ENCODE measurements at regions not wholly inside any gene's neighbourhood (a gene's known extent, or its start where the extent isn't known, plus 50 kb on each side); places are given as distances from the start of the nearest gene placed in this dataset.

- TF ChIP-seq, protein P1, sequence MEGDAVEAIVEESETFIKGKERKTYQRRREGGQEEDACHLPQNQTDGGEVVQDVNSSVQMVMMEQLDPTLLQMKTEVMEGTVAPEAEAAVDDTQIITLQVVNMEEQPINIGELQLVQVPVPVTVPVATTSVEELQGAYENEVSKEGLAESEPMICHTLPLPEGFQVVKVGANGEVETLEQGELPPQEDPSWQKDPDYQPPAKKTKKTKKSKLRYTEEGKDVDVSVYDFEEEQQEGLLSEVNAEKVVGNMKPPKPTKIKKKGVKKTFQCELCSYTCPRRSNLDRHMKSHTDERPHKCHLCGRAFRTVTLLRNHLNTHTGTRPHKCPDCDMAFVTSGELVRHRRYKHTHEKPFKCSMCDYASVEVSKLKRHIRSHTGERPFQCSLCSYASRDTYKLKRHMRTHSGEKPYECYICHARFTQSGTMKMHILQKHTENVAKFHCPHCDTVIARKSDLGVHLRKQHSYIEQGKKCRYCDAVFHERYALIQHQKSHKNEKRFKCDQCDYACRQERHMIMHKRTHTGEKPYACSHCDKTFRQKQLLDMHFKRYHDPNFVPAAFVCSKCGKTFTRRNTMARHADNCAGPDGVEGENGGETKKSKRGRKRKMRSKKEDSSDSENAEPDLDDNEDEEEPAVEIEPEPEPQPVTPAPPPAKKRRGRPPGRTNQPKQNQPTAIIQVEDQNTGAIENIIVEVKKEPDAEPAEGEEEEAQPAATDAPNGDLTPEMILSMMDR (IDR thresholded peaks at IDR 0.05), result no peak
- TF ChIP-seq POLR2A (IDR thresholded peaks at IDR 0.05), result peak in 1 of 2 donors; percentile 36
Measured at GRCh38 chr20:23147964-23148730, 62.0 kb upstream of the CD93 start.

Data from heart left ventricle (tissue), 13 donors.